Right lobe of liver (tissue), 4 donors: ENCODE measurements at regions not wholly inside any gene's neighbourhood (a gene's known extent, or its start where the extent isn't known, plus 50 kb on each side); places are given as distances from the start of the nearest gene placed in this dataset.

ENCODE experiments used
- CTCF ChIP-seq, 4 donors: fragments of 200-600 bp in 3 of 4; fragments of 450-650 bp in 1 of 4; IDR thresholded peaks; one replicate each; pipeline versions ENCODE4 v1.5.1 to v1.8.0; 2016 to 2022; ENCODE audit warnings: antibody characterized with exemption in 4 of 4, mild to moderate bottlenecking in 2 of 4
- POLR2A ChIP-seq: fragments of 450-650 bp; IDR thresholded peaks from one replicate; pipeline ENCODE4 v1.6.1; 2017; ENCODE audit warnings: antibody characterized with exemption, mild to moderate bottlenecking
- donor health status: DM: no; HTN: no; CAD: no.
- donor health status: DM: no; HTN: no; CAD: no.
- donor health status: DM: no; HTN: yes; CAD: no.

- no peak for TF ChIP-seq CTCF (IDR thresholded peaks at IDR 0.05)
- no peak for TF ChIP-seq POLR2A
Observed at GRCh38 chr5:67548520-67549295, 352.1 kb upstream of the CD180 start.
